ENCODE measurements at regions not wholly inside any gene's neighbourhood (a gene's known extent, or its start where the extent isn't known, plus 50 kb on each side); places are given as distances from the start of the nearest gene placed in this dataset.

GRCh38 chr5:99543841-99544240 is 615.0 kb upstream of the CHD1 start:
- Histone ChIP-seq H2AFZ (ENCODE audit: low read length) (no peak overlapping the region), H3K27me3 (replicated peaks in 1 of 4; ENCODE audit: control insufficient read depth in 3 of 4, extremely low read depth in 1 of 4, insufficient read depth in 3 of 4, low read length in 3 of 4) (no peaks in the 10 kb centered on the region), H3K27ac (ENCODE audit: low read depth, low read length) (no peak overlapping the region), H3K79me2 (ENCODE audit: control insufficient read depth in 1 of 2, insufficient read depth in 2 of 2, low read length in 2 of 2) (no peaks in the 10 kb centered on the region), H3K4ac (replicated peaks; ENCODE audit: insufficient read length, low read depth, low read length) (no peak overlapping the region), H3K79me1 (ENCODE audit: low read depth, low read length) (no peaks in the 10 kb centered on the region), H3K4me2 (ENCODE audit: insufficient read depth in 1 of 2, low read depth in 2 of 2, low read length in 2 of 2) (no peak overlapping the region), H3K9ac (replicated peaks in 1 of 4; ENCODE audit: extremely low read depth in 1 of 4, low read depth in 3 of 4, low read length in 3 of 4) (no peak overlapping the region), H3K36me3 (ENCODE audit: control insufficient read depth in 2 of 4, insufficient read depth in 4 of 4, low read length in 3 of 4) (no peaks in the 10 kb centered on the region), H2BK20ac (ENCODE audit: low read length) (no peak overlapping the region), H3K14ac (ENCODE audit: insufficient read length) (no peak overlapping the region), H2BK15ac (ENCODE audit: low read length) (no peak overlapping the region), H3K9me3 (ENCODE audit: insufficient read depth in 2 of 2, low read depth in 1 of 2, low read length in 1 of 2) (no peaks in the 10 kb centered on the region), H4K8ac (ENCODE audit: extremely low read depth, insufficient read depth, low read length) (no peak overlapping the region), H2BK120ac (replicated peaks; ENCODE audit: low read depth, low read length) (no peak overlapping the region), H3K23ac (ENCODE audit: insufficient read length) (no peak overlapping the region), H2AK5ac (ENCODE audit: low read depth, low read length) (no peak overlapping the region), H4K91ac (replicated peaks; ENCODE audit: insufficient read length, low read length) (no peak overlapping the region), H2BK5ac (ENCODE audit: low read depth, low read length) (no peak overlapping the region), H3K23me2 (ENCODE audit: low read depth, low read length) (no peaks in the 10 kb centered on the region), H4K5ac (ENCODE audit: insufficient read length, low read depth, low read length) (no peak overlapping the region), H3K4me1 (replicated peaks in 1 of 4; ENCODE audit: control insufficient read depth in 3 of 4, insufficient read depth in 4 of 4, low read length in 3 of 4) (no peaks in the 10 kb centered on the region), H4K20me1 (replicated peaks in 1 of 2; ENCODE audit: control insufficient read depth in 1 of 2, insufficient read depth in 2 of 2, low read length in 2 of 2) (no peaks in the 10 kb centered on the region), H3K4me3 (ENCODE audit: extremely low read depth in 1 of 4, insufficient read depth in 2 of 4, low read depth in 3 of 4, low read length in 4 of 4) (no peak overlapping the region), H3K56ac (replicated peaks; ENCODE audit: insufficient read length, low read depth, low read length) (no peak overlapping the region), H3K18ac (ENCODE audit: extremely low read depth, low read length) (no peak overlapping the region), H2BK12ac (ENCODE audit: low read depth, low read length) (no peak overlapping the region)
- DNase-seq (ENCODE audit: low read depth in 1 of 2, low spot score in 2 of 2), result no peak
- CTCF ChIA-PET (ENCODE audit: partially characterized antibody), result no interaction called here
- POLR2A ChIA-PET (ENCODE audit: partially characterized antibody), result no interaction called here
- FAIRE-seq, result no peak
- WGBS, 2 experiments (ENCODE audit: extremely low coverage in 1 of 2, insufficient coverage in 1 of 2, insufficient read length in 1 of 2, insufficient replicate concordance in 2 of 2, low coverage in 1 of 2, low lambda C conversion rate in 2 of 2, missing lambda C conversion rate in 1 of 2), result 94% methylated on average over 4 of the region's 4 CpGs; no CpG with 5 or more reads in 1 of the 2 experiments
- no peak for TF ChIP-seq TEAD4 (IDR thresholded peaks at IDR 0.05; ENCODE audit: low read depth, low read length)
- TF ChIP-seq RAD21 (IDR thresholded peaks at IDR 0.05 in 1 of 2, conservative IDR thresholded peaks at IDR 0.05 in 1 of 2; ENCODE audit: low read depth in 2 of 2, low read length in 2 of 2), result no peak
- no peak for TF ChIP-seq CHD2 (IDR thresholded peaks at IDR 0.05; ENCODE audit: low read length)
- no peak for TF ChIP-seq CREB1 (IDR thresholded peaks at IDR 0.05)
- TF ChIP-seq, protein P1, sequence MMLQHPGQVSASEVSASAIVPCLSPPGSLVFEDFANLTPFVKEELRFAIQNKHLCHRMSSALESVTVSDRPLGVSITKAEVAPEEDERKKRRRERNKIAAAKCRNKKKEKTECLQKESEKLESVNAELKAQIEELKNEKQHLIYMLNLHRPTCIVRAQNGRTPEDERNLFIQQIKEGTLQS (IDR thresholded peaks at IDR 0.05; ENCODE audit: insufficient read depth, low read depth, low read length), result no peak
- TF ChIP-seq E2F6 (IDR thresholded peaks at IDR 0.05), result no peak

Measured in H1 (cell line).